Testis (tissue), 2 donors: ENCODE measurements at regions not wholly inside any gene's neighbourhood (a gene's known extent, or its start where the extent isn't known, plus 50 kb on each side); places are given as distances from the start of the nearest gene placed in this dataset.

ENCODE experiments used
- CTCF ChIP-seq, 3 experiments: fragments of 450-650 bp in 2 of 3; fragments of 200-600 bp in 1 of 3; sonication (generic) in 1 of 3; IDR thresholded peaks; one replicate each; pipeline ENCODE4 v1.5.1; 2016 to 2019; ENCODE audit warnings: antibody characterized with exemption in 3 of 3, mild to moderate bottlenecking in 2 of 3, moderate library complexity in 1 of 3
- POLR2A ChIP-seq: fragments of 450-650 bp; IDR thresholded peaks from one replicate; pipeline ENCODE4 v1.6.1; 2017; ENCODE audit warnings: antibody characterized with exemption, mild to moderate bottlenecking, moderate library complexity

- no peak for TF ChIP-seq POLR2A
- TF ChIP-seq CTCF (IDR thresholded peaks at IDR 0.05), result no peak
These were observed 192.2 kb upstream of the PELI2 start for GRCh38 chr14:55926007-55926406.
